ENCODE measurements at regions not wholly inside any gene's neighbourhood (a gene's known extent, or its start where the extent isn't known, plus 50 kb on each side); places are given as distances from the start of the nearest gene placed in this dataset.

DNA sequence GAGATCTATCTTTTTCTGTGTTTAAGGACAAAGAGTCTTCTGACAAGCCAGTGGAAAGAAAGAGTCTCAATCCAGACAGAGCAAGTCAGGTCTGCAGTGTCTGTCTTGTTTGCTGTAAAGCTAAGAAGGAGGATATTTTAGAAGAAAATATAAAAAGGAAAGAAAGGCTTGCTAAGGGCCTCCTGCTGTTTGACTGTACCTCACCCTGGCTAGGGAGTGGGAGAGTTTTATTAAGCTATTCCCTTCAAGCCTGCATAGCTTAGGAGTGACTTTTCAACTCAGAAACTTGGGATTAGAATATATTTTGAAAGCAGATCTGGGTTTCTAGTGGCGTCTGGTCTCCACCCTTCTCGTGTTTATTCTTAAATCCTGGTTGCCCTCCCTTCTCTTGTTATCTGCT is 460.0 kb downstream of the COG6 start:
- no peaks in the 10 kb centered on the region for H3K27me3 ChIP-seq (ENCODE audit: control insufficient read depth in 1 of 2, insufficient read depth in 2 of 2, low read length in 2 of 2)
- H3K36me3 ChIP-seq (ENCODE audit: insufficient read depth, low read length) = no peaks in the 10 kb centered on the region
- H3K9ac ChIP-seq (ENCODE audit: low read length) = no peak overlapping the region
- H3K4me1 ChIP-seq (ENCODE audit: insufficient read depth, low read length) = no peaks in the 10 kb centered on the region
- H3K27ac ChIP-seq (ENCODE audit: low read depth, low read length) = no peak overlapping the region
- H3K9me3 ChIP-seq (ENCODE audit: low read length) = no peaks in the 10 kb centered on the region
- H3K4me3 ChIP-seq (ENCODE audit: low read depth in 1 of 2, low read length in 2 of 2) = no peak overlapping the region

DNA sequence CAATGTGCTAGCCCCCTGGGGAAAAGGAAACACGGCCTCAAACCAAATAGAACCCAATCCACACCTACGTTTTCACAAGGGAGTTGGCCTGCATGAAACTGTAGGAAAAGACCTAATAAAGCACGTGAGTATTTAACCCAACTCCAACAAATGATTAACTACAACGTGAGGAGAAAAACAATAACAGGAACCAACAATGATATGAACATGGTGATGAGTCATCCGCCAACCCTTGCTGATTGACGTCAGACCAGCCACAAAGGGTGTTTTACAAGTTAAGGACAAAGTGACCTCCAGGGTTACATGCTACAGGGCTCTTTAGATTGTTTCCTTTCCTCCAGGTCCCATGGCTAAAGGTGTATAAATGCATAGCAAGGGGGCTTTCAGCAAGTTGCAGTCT is 460.5 kb downstream of the COG6 start:
- Histone ChIP-seq H3K4me3 (ENCODE audit: low read depth in 1 of 2, low read length in 2 of 2) (no peak overlapping the region), H3K9me3 (ENCODE audit: low read length) (no peaks in the 10 kb centered on the region), H3K9ac (ENCODE audit: low read length) (no peak overlapping the region), H3K36me3 (ENCODE audit: insufficient read depth, low read length) (no peaks in the 10 kb centered on the region), H3K4me1 (ENCODE audit: insufficient read depth, low read length) (no peaks in the 10 kb centered on the region), H3K27ac (ENCODE audit: low read depth, low read length) (no peak overlapping the region), H3K27me3 (ENCODE audit: control insufficient read depth in 1 of 2, insufficient read depth in 2 of 2, low read length in 2 of 2) (no peaks in the 10 kb centered on the region)

DNA sequence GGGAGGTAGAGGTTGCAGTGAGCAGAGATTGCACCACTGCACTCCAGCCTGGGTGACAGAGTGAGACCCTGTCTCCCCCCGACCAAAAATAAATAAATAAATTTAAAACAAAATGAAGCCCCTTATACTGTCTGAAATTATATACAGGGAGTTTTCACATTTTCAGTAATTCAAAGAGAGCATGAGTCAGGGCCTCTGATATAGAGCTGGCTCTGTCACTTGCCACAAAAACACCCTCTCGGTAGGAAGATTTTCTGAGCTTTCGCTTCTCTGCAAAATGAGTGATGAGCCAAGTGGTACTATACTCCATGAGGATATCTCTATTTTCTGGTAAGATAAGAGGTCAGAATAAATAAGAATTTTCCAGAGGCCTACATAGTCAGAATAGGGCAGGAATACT is 462.9 kb downstream of the COG6 start:
- Histone ChIP-seq H3K4me1 (ENCODE audit: insufficient read depth, low read length) (no peaks in the 10 kb centered on the region), H3K9ac (ENCODE audit: low read length) (no peak overlapping the region), H3K27me3 (ENCODE audit: control insufficient read depth in 1 of 2, insufficient read depth in 2 of 2, low read length in 2 of 2) (no peaks in the 10 kb centered on the region), H3K9me3 (ENCODE audit: low read length) (no peaks in the 10 kb centered on the region), H3K36me3 (ENCODE audit: insufficient read depth, low read length) (no peaks in the 10 kb centered on the region), H3K27ac (ENCODE audit: low read depth, low read length) (no peak overlapping the region), H3K4me3 (ENCODE audit: low read depth in 1 of 2, low read length in 2 of 2) (no peak overlapping the region)

DNA sequence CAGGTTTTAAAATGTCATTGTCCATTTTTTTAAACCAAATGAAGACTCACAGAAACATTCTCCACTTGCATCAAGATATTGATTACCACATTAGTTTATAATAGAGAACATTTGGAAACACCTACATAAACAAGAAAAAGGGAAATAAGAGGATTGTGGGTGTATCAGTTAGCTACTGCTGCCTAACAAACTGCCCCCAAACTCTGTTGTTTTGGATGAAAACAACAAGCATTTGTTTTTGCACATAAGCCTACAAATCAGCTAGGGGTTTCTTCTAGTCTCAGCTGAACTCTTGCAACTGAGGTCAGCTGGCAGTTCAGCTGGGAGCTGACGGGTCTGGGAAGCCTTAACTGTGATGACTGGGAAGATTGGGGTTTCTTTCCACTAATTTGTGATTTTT is 464.4 kb downstream of the COG6 start:
- H3K9ac ChIP-seq (ENCODE audit: low read length) = no peak overlapping the region
- H3K9me3 ChIP-seq (ENCODE audit: low read length) = no peaks in the 10 kb centered on the region
- no peaks in the 10 kb centered on the region for H3K27me3 ChIP-seq (ENCODE audit: control insufficient read depth in 1 of 2, insufficient read depth in 2 of 2, low read length in 2 of 2)
- H3K4me1 ChIP-seq (ENCODE audit: insufficient read depth, low read length) = no peaks in the 10 kb centered on the region
- H3K4me3 ChIP-seq (ENCODE audit: low read depth in 1 of 2, low read length in 2 of 2) = no peak overlapping the region
- H3K27ac ChIP-seq (ENCODE audit: low read depth, low read length) = no peak overlapping the region
- no peaks in the 10 kb centered on the region for H3K36me3 ChIP-seq (ENCODE audit: insufficient read depth, low read length)

DNA sequence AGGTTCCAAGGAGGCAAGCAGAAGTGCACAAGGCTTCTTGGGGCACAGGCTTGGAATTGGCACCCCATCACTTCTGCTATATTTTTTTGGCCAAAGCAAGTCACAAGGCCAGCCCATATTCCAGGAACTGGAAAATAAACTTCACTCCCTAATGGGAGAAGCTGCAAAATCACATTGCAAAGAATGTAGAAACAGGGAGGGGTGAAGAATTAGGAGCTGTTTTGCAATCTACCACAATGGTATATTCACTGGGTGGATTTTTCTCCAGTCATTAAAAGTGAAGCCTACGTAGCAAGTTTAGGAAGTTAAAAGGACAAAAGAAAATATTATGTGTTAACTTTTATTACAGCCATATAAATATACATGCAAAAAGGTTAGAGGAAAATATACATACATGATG is 464.8 kb downstream of the COG6 start:
- H3K4me3 ChIP-seq (ENCODE audit: low read depth in 1 of 2, low read length in 2 of 2) = no peak overlapping the region
- no peaks in the 10 kb centered on the region for H3K9me3 ChIP-seq (ENCODE audit: low read length)
- no peak overlapping the region for H3K27ac ChIP-seq (ENCODE audit: low read depth, low read length)
- H3K9ac ChIP-seq (ENCODE audit: low read length) = no peak overlapping the region
- H3K27me3 ChIP-seq (ENCODE audit: control insufficient read depth in 1 of 2, insufficient read depth in 2 of 2, low read length in 2 of 2) = no peaks in the 10 kb centered on the region
- no peaks in the 10 kb centered on the region for H3K4me1 ChIP-seq (ENCODE audit: insufficient read depth, low read length)
- no peaks in the 10 kb centered on the region for H3K36me3 ChIP-seq (ENCODE audit: insufficient read depth, low read length)

DNA sequence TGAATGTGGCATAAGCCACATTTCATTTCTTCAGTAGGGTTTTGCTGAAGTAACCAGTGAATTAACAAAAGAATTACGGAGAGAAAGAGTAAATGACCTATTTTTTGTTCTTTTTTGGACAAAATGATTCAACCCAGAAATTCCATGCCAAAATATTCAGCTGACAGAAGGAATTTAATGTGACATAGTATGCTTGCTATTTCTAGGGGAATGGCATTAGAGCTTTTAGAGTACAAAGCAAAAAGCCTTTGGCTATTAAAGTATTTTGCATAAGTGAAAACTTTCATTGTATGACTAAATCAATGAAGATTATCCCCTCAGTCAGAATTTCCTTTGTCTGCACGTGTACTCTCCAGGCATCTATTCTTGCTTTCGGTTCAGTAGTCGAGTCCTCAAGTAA is 465.3 kb downstream of the COG6 start:
- Histone ChIP-seq H3K9ac (ENCODE audit: low read length) (no peak overlapping the region), H3K27ac (ENCODE audit: low read depth, low read length) (no peak overlapping the region), H3K4me3 (ENCODE audit: low read depth in 1 of 2, low read length in 2 of 2) (no peak overlapping the region), H3K4me1 (ENCODE audit: insufficient read depth, low read length) (no peaks in the 10 kb centered on the region), H3K36me3 (ENCODE audit: insufficient read depth, low read length) (no peaks in the 10 kb centered on the region), H3K9me3 (ENCODE audit: low read length) (no peaks in the 10 kb centered on the region), H3K27me3 (ENCODE audit: control insufficient read depth in 1 of 2, insufficient read depth in 2 of 2, low read length in 2 of 2) (no peaks in the 10 kb centered on the region)

DNA sequence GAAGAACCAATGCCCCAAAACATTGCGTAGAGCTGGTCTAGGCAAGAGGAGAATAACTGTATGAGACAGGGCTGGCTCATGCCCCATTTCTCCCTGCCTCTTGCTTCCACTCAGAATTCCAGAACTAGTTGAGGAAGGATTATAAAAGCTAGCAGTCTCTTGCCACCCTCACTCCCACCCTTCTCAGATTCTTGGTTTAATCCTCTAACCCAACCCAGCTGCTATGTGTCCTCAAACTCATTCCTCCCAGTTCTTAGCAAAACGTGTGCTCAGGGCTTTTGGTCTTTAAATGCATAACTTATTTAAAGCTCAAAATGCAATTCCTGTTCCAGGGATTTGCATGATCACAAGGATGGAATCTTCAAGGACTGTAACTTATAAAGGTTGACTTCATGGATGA is 466.3 kb downstream of the COG6 start:
- Histone ChIP-seq H3K9me3 (ENCODE audit: low read length) (no peaks in the 10 kb centered on the region), H3K27me3 (ENCODE audit: control insufficient read depth in 1 of 2, insufficient read depth in 2 of 2, low read length in 2 of 2) (no peaks in the 10 kb centered on the region), H3K27ac (ENCODE audit: low read depth, low read length) (no peak overlapping the region)

GRCh38 chr13:40123962-40124632 is 468.6 kb downstream of the COG6 start:
- no peak overlapping the region for H3K4me3 ChIP-seq (ENCODE audit: low read depth in 1 of 2, low read length in 2 of 2)
- no peaks in the 10 kb centered on the region for H3K27me3 ChIP-seq (ENCODE audit: control insufficient read depth in 1 of 2, insufficient read depth in 2 of 2, low read length in 2 of 2)
- H3K27ac ChIP-seq (ENCODE audit: low read depth, low read length) = no peak overlapping the region
- no peak overlapping the region for H3K9ac ChIP-seq (ENCODE audit: low read length)
- no peaks in the 10 kb centered on the region for H3K9me3 ChIP-seq (ENCODE audit: low read length)
- H3K4me1 ChIP-seq (ENCODE audit: insufficient read depth, low read length) = no peaks in the 10 kb centered on the region
- H3K36me3 ChIP-seq (ENCODE audit: insufficient read depth, low read length) = no peaks in the 10 kb centered on the region

More for the DNA sequence above, 466.3 kb downstream of the COG6 start:
- Histone ChIP-seq H3K4me1 (ENCODE audit: insufficient read depth, low read length) (no peaks in the 10 kb centered on the region), H3K9ac (ENCODE audit: low read length) (no peak overlapping the region), H3K4me3 (ENCODE audit: low read depth in 1 of 2, low read length in 2 of 2) (no peak overlapping the region), H3K36me3 (ENCODE audit: insufficient read depth, low read length) (no peaks in the 10 kb centered on the region)

GRCh38 chr13:40124633-40125015 is 469.2 kb downstream of the COG6 start:
- no peaks in the 10 kb centered on the region for H3K9me3 ChIP-seq (ENCODE audit: low read length)

DNA sequence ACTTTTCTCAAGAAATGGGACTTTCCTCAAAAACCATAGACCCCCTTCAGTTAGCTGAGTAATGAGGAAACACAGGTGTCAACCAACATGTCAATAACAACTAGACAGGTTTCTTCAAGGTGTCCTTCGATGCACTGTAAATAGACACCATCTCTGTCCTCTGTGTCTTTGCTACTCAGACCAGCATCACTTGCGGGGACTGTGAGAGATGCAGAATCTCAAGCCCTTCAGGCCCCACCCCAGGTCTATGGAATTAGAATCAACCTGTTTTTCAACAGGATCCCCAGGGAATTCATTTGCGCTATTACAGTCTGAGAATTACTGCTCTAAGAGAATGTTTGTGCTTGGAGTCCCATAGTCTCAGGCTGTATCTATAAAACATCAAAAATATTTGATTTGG is 469.9 kb downstream of the COG6 start:
- no peaks in the 10 kb centered on the region for H3K4me1 ChIP-seq (ENCODE audit: insufficient read depth, low read length)
- H3K9ac ChIP-seq (ENCODE audit: low read length) = no peak overlapping the region
- no peaks in the 10 kb centered on the region for H3K36me3 ChIP-seq (ENCODE audit: insufficient read depth, low read length)
- no peak overlapping the region for H3K4me3 ChIP-seq (ENCODE audit: low read depth in 1 of 2, low read length in 2 of 2)
- H3K9me3 ChIP-seq (ENCODE audit: low read length) = no peaks in the 10 kb centered on the region
- no peaks in the 10 kb centered on the region for H3K27me3 ChIP-seq (ENCODE audit: control insufficient read depth in 1 of 2, insufficient read depth in 2 of 2, low read length in 2 of 2)
- no peak overlapping the region for H3K27ac ChIP-seq (ENCODE audit: low read depth, low read length)

More at GRCh38 chr13:40124633-40125015, 469.2 kb downstream of the COG6 start:
- no peak overlapping the region for H3K27ac ChIP-seq (ENCODE audit: low read depth, low read length)
- H3K36me3 ChIP-seq (ENCODE audit: insufficient read depth, low read length) = no peaks in the 10 kb centered on the region
- H3K4me3 ChIP-seq (ENCODE audit: low read depth in 1 of 2, low read length in 2 of 2) = no peak overlapping the region
- no peak overlapping the region for H3K9ac ChIP-seq (ENCODE audit: low read length)
- no peaks in the 10 kb centered on the region for H3K4me1 ChIP-seq (ENCODE audit: insufficient read depth, low read length)
- no peaks in the 10 kb centered on the region for H3K27me3 ChIP-seq (ENCODE audit: control insufficient read depth in 1 of 2, insufficient read depth in 2 of 2, low read length in 2 of 2)

- Histone ChIP-seq H3K27ac (ENCODE audit: low read depth, low read length) (no peak overlapping the region), H3K27me3 (ENCODE audit: control insufficient read depth in 1 of 2, insufficient read depth in 2 of 2, low read length in 2 of 2) (no peaks in the 10 kb centered on the region), H3K9ac (ENCODE audit: low read length) (no peak overlapping the region), H3K9me3 (ENCODE audit: low read length) (no peaks in the 10 kb centered on the region), H3K4me3 (ENCODE audit: low read depth in 1 of 2, low read length in 2 of 2) (no peak overlapping the region), H3K4me1 (ENCODE audit: insufficient read depth, low read length) (no peaks in the 10 kb centered on the region), H3K36me3 (ENCODE audit: insufficient read depth, low read length) (no peaks in the 10 kb centered on the region)
Observed at GRCh38 chr13:40126306-40127085, 471.0 kb downstream of the COG6 start.

GRCh38 chr13:40127476-40127875 is 472.0 kb downstream of the COG6 start:
- Histone ChIP-seq H3K4me1 (ENCODE audit: insufficient read depth, low read length) (no peaks in the 10 kb centered on the region), H3K4me3 (ENCODE audit: low read depth in 1 of 2, low read length in 2 of 2) (no peak overlapping the region), H3K27ac (ENCODE audit: low read depth, low read length) (no peak overlapping the region), H3K9ac (ENCODE audit: low read length) (no peak overlapping the region), H3K9me3 (ENCODE audit: low read length) (no peaks in the 10 kb centered on the region), H3K27me3 (ENCODE audit: control insufficient read depth in 1 of 2, insufficient read depth in 2 of 2, low read length in 2 of 2) (no peaks in the 10 kb centered on the region), H3K36me3 (ENCODE audit: insufficient read depth, low read length) (no peaks in the 10 kb centered on the region)

Measured in muscle layer of colon (tissue), 2 donors.